LNCAP (cell line): ENCODE measurements at regions not wholly inside any gene's neighbourhood (a gene's known extent, or its start where the extent isn't known, plus 50 kb on each side); places are given as distances from the start of the nearest gene placed in this dataset.

Source experiments
- CTCF ChIP-seq: fragments of 450-650 bp; IDR thresholded peaks from 2 replicates; pipeline ENCODE4 v1.5.1; 2017; ENCODE audit warnings: mild to moderate bottlenecking

- TF ChIP-seq CTCF: no peak
These were observed 376.1 kb downstream of the ZPLD1 start for GRCh38 chr3:102810937-102811336.

GRCh38 chr3:102826636-102827035 lies 391.8 kb downstream of the ZPLD1 start:
- no peak for TF ChIP-seq CTCF

DNA sequence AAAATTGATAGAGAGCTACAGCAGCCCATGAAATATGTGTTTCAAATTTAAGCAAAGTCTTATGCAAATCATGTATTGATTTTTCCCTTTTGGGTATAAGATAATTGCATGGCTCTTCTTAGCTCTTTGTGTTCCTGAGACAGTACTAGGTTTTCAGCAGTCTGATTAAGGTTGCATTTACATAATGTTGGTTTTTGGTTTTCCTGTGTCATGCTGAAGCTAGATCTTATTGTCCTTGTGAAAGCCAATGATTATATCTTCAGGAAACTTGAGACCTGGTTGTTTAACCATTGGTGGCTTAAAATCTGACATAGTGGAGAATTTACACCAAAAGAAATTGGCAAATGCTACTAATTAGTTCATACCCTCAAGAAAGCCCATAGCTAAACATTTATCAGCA lies 392.6 kb downstream of the ZPLD1 start:
- TF ChIP-seq CTCF: no peak

DNA sequence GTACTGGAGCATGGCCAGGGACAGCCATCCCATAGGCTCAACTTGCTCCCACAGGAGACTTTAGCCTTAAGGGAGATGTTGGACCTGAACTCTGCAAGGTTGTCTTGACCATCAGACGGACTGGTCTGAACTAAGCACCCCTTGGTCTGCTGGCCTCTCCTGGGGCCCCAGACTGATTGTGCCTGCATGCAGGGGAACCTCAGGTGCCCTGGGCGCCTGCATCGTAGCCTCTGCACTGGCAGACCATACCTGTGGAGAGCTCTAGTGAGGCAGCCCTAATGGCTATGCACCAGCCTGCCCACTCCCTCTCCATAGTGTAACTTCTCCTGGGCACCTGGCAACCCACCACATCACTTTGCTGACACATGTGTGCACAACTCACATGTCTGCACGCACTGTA lies 395.6 kb downstream of the ZPLD1 start:
- no peak for TF ChIP-seq CTCF

GRCh38 chr3:102841866-102842265 lies 407.1 kb downstream of the ZPLD1 start:
- no peak for TF ChIP-seq CTCF

DNA sequence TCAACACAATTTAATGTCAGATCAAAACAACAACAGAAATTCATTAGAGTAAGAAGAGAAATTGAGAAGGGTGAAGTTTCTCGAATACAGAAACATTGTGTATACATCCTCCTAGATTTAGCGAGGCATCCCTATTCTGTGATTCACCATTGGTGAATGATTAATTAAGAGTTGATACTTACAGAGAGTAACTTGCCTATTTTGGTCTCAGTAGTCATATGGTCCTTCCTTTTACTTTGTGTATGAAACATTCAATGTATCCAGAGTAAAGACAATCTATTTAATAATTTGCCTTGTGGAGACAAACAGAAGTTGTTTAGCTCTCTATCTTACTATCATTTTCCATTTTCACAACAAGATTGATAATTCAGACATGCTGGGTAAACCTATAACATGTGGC lies 432.0 kb downstream of the ZPLD1 start:
- no peak for TF ChIP-seq CTCF

GRCh38 chr3:102883515-102883914 lies 448.7 kb downstream of the ZPLD1 start:
- no peak for TF ChIP-seq CTCF

DNA sequence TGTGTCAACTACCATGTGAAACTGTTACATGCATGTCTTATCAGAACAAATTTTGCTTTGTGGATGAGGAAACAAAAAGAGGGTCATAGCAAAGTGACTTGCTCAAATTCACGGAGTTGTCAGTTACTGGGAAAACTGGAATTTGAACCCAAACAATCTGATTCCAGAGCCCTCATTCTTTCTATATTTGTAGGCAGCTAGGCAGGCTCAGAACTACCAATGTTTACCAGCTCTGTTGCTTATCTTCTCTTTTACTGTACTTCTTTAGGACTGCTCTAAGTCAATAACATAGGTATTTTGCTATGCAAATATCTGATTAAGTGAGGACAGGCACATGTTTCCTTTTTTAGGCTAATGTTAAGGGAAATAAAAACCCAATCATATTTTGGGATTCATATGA lies 450.5 kb downstream of the ZPLD1 start:
- no peak for TF ChIP-seq CTCF
